SK-N-SH treated with all-trans-retinoic acid at 6 μM for 48 hours (cell line): ENCODE measurements at regions not wholly inside any gene's neighbourhood (a gene's known extent, or its start where the extent isn't known, plus 50 kb on each side); places are given as distances from the start of the nearest gene placed in this dataset.

Experiments used
- ATAC-seq: fragments of 200-7000 bp; cut with Tn5 transposase; 3 replicates; pipeline ENCODE4 v1.9.1; 2020; ENCODE audit warnings: mild to moderate bottlenecking, moderate library complexity
- ARNTL ChIP-seq: fragments of 450-650 bp; formaldehyde crosslinking; IDR thresholded peaks from 2 replicates; pipeline ENCODE4 v1.5.0; 2020; ENCODE audit warnings: low read depth, mild to moderate bottlenecking, moderate library complexity, borderline replicate concordance
- BACH2 ChIP-seq: fragments of 250-450 bp; sonication (Bioruptor Pico); IDR thresholded peaks from 2 replicates; pipeline ENCODE4 v1.9.0; 2021; ENCODE audit warnings: mild to moderate bottlenecking, borderline replicate concordance
- CSDC2 ChIP-seq: fragments of 250-450 bp; sonication (Bioruptor Pico); IDR thresholded peaks from 2 replicates; pipeline ENCODE4 v1.5.0; 2020; ENCODE audit warnings: mild to moderate bottlenecking, moderate library complexity
- ESRRG ChIP-seq: fragments of 250-450 bp; sonication (Bioruptor Pico); IDR thresholded peaks from 2 replicates; pipeline ENCODE4 v1.6.1; 2021; ENCODE audit warnings: mild to moderate bottlenecking
- GLIS3 ChIP-seq: fragments of 250-450 bp; sonication (Bioruptor Pico); IDR thresholded peaks from 2 replicates; pipeline ENCODE4 v1.5.0; 2020; ENCODE audit warnings: mild to moderate bottlenecking, moderate library complexity
- ISL1 ChIP-seq: fragments of 250-450 bp; sonication (Bioruptor Pico); IDR thresholded peaks from 2 replicates; pipeline ENCODE4 v2.1.2; 2022; ENCODE audit warnings: mild to moderate bottlenecking, moderate library complexity
- OSR1 ChIP-seq: fragments of 250-450 bp; sonication (Bioruptor Pico); IDR thresholded peaks from 2 replicates; pipeline ENCODE4 v1.8.0; 2022; ENCODE audit warnings: moderate library complexity, mild to moderate bottlenecking, inconsistent platforms
- PPARA ChIP-seq: fragments of 250-450 bp; sonication (Bioruptor Pico); IDR thresholded peaks from 2 replicates; pipeline ENCODE4 v1.5.0; 2020; ENCODE audit warnings: mild to moderate bottlenecking, borderline replicate concordance
- RARB ChIP-seq: fragments of 250-450 bp; sonication (Bioruptor Pico); IDR thresholded peaks from 2 replicates; pipeline ENCODE4 v1.8.0; 2021; ENCODE audit warnings: mild to moderate bottlenecking, moderate library complexity
- TCF4 ChIP-seq: fragments of 250-450 bp; sonication (Bioruptor Pico); IDR thresholded peaks from 2 replicates; pipeline ENCODE4 v1.8.0; 2021; ENCODE audit warnings: mild to moderate bottlenecking, moderate library complexity, borderline replicate concordance
- TOX ChIP-seq: fragments of 250-450 bp; sonication (Bioruptor Pico); IDR thresholded peaks from 2 replicates; pipeline ENCODE4 v1.8.0; 2021; ENCODE audit warnings: mild to moderate bottlenecking, moderate library complexity, borderline replicate concordance
- ZC3H10 ChIP-seq: fragments of 250-450 bp; sonication (Bioruptor Pico); IDR thresholded peaks from 2 replicates; pipeline ENCODE4 v1.5.1; 2021; ENCODE audit warnings: mild to moderate bottlenecking, moderate library complexity
- ZFP3 ChIP-seq: fragments of 250-450 bp; sonication (Bioruptor Pico); IDR thresholded peaks from 2 replicates; pipeline ENCODE4 v1.5.0; 2020; ENCODE audit warnings: mild to moderate bottlenecking, moderate library complexity
- ZFP30 ChIP-seq: fragments of 450-650 bp; formaldehyde crosslinking; IDR thresholded peaks from 2 replicates; pipeline ENCODE4 v1.5.0; 2022; ENCODE audit warnings: mild to moderate bottlenecking, moderate library complexity
- ZNF70 ChIP-seq: fragments of 450-650 bp; formaldehyde crosslinking; IDR thresholded peaks from 2 replicates; pipeline ENCODE4 v1.5.0; 2020; ENCODE audit warnings: mild to moderate bottlenecking, moderate library complexity
- ZNF8 ChIP-seq: fragments of 450-650 bp; formaldehyde crosslinking; IDR thresholded peaks from 2 replicates; pipeline ENCODE4 v1.5.0; 2020; ENCODE audit warnings: mild to moderate bottlenecking, moderate library complexity
- TF ChIP-seq, protein P1 (sequence below): fragments of 250-450 bp; sonication (Bioruptor Pico); IDR thresholded peaks from 2 replicates; pipeline ENCODE4 v1.5.1; 2020; ENCODE audit warnings: low read depth, mild to moderate bottlenecking, moderate library complexity
- TF ChIP-seq, protein P2 (sequence below): fragments of 250-450 bp; sonication (Bioruptor Pico); IDR thresholded peaks from 2 replicates; pipeline ENCODE4 v1.5.0; 2020; ENCODE audit warnings: mild to moderate bottlenecking, moderate library complexity
- TF ChIP-seq, protein P3 (sequence below): fragments of 250-450 bp; sonication (Bioruptor Pico); IDR thresholded peaks from 2 replicates; pipeline ENCODE4 v1.5.1; 2021; ENCODE audit warnings: mild to moderate bottlenecking, moderate library complexity
- TF ChIP-seq, protein P4 (sequence below): fragments of 250-450 bp; sonication (Bioruptor Pico); IDR thresholded peaks from 2 replicates; pipeline ENCODE4 v1.8.0; 2021; ENCODE audit warnings: low read depth, mild to moderate bottlenecking, moderate library complexity, borderline replicate concordance
- TF ChIP-seq, protein P5 (sequence below): fragments of 250-450 bp; sonication (Bioruptor Pico); IDR thresholded peaks from 2 replicates; pipeline ENCODE4 v1.8.0; 2020; ENCODE audit warnings: mild to moderate bottlenecking, moderate library complexity, borderline replicate concordance

DNA sequence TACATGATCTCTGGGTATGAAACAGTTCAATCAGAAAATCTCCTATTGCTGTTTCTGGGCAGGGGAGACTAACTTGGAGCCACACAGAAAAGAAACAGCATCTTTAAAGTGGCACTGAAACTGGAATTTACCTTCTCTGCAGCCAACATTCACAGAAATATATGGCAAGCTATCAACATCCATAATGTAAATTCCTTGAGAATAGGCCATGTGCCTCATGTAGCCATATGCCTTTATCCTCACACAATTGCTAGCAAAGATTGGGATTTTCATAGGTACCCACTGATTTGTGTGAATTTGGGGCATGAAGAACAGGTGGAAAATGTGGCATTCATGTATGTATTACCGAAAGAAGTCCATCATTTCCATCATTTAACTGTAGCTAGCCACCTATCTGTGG lies 386.3 kb upstream of the TMCO5A start:
- TF ChIP-seq ZC3H10 (no peak), ZFP3 (CRISPR knock-in tag) (no peak)
- ATAC-seq = no peak

DNA sequence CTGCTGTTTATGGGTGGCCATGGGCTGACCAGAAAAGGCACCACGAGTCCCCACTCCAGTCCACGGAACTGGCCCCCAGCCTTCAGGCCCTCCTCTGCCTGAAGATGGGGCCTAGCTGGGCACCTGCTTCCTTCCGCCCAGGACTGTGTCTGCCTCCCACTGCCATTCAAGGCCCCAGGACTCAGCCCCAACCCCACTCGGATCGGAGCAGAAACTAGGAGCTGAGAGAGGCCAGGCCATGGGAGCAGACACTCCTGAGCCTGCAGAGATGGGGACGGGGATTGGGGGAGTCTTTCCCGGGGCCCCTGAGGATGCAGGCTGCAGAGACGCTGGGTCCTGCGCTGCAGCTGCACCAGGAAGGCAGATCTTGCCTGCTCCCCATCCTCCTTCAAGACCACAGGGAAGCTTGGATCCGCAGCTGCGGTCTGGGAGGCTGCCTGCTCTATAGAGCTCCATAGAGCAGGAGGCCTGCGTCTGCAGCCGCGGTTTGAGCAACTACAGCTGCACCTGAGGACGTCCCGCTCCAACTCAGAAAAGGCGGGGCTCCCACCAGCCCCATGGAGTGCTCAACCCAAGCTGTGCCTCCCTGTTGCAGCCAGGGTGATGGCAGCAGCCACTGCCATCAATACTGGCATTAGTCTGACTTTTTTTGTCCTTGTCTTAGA lies 383.9 kb upstream of the TMCO5A start:
- TF ChIP-seq, protein P1, sequence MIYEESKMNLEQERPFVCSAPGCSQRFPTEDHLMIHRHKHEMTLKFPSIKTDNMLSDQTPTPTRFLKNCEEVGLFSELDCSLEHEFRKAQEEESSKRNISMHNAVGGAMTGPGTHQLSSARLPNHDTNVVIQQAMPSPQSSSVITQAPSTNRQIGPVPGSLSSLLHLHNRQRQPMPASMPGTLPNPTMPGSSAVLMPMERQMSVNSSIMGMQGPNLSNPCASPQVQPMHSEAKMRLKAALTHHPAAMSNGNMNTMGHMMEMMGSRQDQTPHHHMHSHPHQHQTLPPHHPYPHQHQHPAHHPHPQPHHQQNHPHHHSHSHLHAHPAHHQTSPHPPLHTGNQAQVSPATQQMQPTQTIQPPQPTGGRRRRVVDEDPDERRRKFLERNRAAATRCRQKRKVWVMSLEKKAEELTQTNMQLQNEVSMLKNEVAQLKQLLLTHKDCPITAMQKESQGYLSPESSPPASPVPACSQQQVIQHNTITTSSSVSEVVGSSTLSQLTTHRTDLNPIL (CRISPR knock-in tag) = no peak
- no peak for TF ChIP-seq CSDC2 (CRISPR knock-in tag)
- no peak for TF ChIP-seq TCF4 (CRISPR knock-in tag)
- TF ChIP-seq ARNTL (CRISPR knock-in tag) = no peak
- no peak for TF ChIP-seq PPARA (CRISPR knock-in tag)
- TF ChIP-seq, protein P2, sequence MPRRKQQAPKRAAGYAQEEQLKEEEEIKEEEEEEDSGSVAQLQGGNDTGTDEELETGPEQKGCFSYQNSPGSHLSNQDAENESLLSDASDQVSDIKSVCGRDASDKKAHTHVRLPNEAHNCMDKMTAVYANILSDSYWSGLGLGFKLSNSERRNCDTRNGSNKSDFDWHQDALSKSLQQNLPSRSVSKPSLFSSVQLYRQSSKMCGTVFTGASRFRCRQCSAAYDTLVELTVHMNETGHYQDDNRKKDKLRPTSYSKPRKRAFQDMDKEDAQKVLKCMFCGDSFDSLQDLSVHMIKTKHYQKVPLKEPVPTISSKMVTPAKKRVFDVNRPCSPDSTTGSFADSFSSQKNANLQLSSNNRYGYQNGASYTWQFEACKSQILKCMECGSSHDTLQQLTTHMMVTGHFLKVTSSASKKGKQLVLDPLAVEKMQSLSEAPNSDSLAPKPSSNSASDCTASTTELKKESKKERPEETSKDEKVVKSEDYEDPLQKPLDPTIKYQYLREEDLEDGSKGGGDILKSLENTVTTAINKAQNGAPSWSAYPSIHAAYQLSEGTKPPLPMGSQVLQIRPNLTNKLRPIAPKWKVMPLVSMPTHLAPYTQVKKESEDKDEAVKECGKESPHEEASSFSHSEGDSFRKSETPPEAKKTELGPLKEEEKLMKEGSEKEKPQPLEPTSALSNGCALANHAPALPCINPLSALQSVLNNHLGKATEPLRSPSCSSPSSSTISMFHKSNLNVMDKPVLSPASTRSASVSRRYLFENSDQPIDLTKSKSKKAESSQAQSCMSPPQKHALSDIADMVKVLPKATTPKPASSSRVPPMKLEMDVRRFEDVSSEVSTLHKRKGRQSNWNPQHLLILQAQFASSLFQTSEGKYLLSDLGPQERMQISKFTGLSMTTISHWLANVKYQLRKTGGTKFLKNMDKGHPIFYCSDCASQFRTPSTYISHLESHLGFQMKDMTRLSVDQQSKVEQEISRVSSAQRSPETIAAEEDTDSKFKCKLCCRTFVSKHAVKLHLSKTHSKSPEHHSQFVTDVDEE = no peak
- TF ChIP-seq ZC3H10 = no peak
- TF ChIP-seq GLIS3 (CRISPR knock-in tag) = no peak
- TF ChIP-seq ESRRG (CRISPR knock-in tag) = no peak
- no peak for TF ChIP-seq ZNF8 (CRISPR knock-in tag)
- TF ChIP-seq ZFP30 (CRISPR knock-in tag) = no peak
- TF ChIP-seq, protein P3, sequence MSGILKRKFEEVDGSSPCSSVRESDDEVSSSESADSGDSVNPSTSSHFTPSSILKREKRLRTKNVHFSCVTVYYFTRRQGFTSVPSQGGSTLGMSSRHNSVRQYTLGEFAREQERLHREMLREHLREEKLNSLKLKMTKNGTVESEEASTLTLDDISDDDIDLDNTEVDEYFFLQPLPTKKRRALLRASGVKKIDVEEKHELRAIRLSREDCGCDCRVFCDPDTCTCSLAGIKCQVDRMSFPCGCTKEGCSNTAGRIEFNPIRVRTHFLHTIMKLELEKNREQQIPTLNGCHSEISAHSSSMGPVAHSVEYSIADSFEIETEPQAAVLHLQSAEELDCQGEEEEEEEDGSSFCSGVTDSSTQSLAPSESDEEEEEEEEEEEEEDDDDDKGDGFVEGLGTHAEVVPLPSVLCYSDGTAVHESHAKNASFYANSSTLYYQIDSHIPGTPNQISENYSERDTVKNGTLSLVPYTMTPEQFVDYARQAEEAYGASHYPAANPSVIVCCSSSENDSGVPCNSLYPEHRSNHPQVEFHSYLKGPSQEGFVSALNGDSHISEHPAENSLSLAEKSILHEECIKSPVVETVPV (CRISPR knock-in tag) = no peak
- TF ChIP-seq BACH2 (CRISPR knock-in tag) = no peak
- TF ChIP-seq OSR1 = no peak
- TF ChIP-seq ZNF70 (CRISPR knock-in tag) = no peak
- no peak for TF ChIP-seq RARB (CRISPR knock-in tag)
- TF ChIP-seq TOX (CRISPR knock-in tag) = no peak
- TF ChIP-seq, protein P4, sequence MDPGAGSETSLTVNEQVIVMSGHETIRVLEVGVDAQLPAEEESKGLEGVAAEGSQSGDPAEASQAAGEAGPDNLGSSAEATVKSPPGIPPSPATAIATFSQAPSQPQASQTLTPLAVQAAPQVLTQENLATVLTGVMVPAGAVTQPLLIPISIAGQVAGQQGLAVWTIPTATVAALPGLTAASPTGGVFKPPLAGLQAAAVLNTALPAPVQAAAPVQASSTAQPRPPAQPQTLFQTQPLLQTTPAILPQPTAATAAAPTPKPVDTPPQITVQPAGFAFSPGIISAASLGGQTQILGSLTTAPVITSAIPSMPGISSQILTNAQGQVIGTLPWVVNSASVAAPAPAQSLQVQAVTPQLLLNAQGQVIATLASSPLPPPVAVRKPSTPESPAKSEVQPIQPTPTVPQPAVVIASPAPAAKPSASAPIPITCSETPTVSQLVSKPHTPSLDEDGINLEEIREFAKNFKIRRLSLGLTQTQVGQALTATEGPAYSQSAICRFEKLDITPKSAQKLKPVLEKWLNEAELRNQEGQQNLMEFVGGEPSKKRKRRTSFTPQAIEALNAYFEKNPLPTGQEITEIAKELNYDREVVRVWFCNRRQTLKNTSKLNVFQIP = no peak
- TF ChIP-seq ZFP3 (CRISPR knock-in tag) = no peak
- TF ChIP-seq ISL1 (CRISPR knock-in tag) = no peak
- ATAC-seq = no peak

DNA sequence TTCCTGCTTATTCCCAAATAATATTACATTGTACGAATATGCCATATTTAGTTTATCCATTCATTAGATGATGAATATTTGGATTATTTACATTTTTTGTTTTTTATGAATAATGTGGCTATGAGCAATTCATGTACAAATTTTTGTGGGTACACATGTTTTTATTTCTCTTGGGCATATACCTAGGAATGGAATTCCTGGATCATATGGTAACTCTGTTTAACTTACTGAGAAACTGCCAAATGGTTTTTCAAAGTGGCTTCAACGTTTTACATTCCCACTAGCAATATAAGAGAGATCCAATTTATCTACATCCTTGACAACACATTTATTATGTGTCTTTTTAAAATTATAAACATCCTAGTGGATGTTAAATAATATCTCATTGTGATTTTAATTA lies 362.0 kb upstream of the TMCO5A start:
- TF ChIP-seq PPARA (CRISPR knock-in tag) = no peak
- TF ChIP-seq ZFP3 (CRISPR knock-in tag) = no peak
- no peak for TF ChIP-seq ZNF8 (CRISPR knock-in tag)
- TF ChIP-seq, protein P5, sequence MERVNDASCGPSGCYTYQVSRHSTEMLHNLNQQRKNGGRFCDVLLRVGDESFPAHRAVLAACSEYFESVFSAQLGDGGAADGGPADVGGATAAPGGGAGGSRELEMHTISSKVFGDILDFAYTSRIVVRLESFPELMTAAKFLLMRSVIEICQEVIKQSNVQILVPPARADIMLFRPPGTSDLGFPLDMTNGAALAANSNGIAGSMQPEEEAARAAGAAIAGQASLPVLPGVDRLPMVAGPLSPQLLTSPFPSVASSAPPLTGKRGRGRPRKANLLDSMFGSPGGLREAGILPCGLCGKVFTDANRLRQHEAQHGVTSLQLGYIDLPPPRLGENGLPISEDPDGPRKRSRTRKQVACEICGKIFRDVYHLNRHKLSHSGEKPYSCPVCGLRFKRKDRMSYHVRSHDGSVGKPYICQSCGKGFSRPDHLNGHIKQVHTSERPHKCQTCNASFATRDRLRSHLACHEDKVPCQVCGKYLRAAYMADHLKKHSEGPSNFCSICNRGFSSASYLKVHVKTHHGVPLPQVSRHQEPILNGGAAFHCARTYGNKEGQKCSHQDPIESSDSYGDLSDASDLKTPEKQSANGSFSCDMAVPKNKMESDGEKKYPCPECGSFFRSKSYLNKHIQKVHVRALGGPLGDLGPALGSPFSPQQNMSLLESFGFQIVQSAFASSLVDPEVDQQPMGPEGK (CRISPR knock-in tag) = no peak
- TF ChIP-seq ARNTL (CRISPR knock-in tag) = no peak
- TF ChIP-seq CSDC2 (CRISPR knock-in tag) = no peak
- TF ChIP-seq TOX (CRISPR knock-in tag) = no peak
- no peak for TF ChIP-seq ESRRG (CRISPR knock-in tag)
- TF ChIP-seq, protein P1 (CRISPR knock-in tag) = no peak
- no peak for TF ChIP-seq ZC3H10
- no peak for TF ChIP-seq TCF4 (CRISPR knock-in tag)
- no peak for TF ChIP-seq ZFP30 (CRISPR knock-in tag)
- TF ChIP-seq, protein P3 (CRISPR knock-in tag) = no peak
- no peak for TF ChIP-seq BACH2 (CRISPR knock-in tag)
- TF ChIP-seq, all 23 proteins: peak for 0
- no peak for ATAC-seq
